ENCODE measurements at regions not wholly inside any gene's neighbourhood (a gene's known extent, or its start where the extent isn't known, plus 50 kb on each side); places are given as distances from the start of the nearest gene placed in this dataset.
"Not testable (repeated sequence)": the region's sequence is repeated elsewhere in the genome, so short reads cannot be mapped to it uniquely, and the experiment has no call there.

DNA sequence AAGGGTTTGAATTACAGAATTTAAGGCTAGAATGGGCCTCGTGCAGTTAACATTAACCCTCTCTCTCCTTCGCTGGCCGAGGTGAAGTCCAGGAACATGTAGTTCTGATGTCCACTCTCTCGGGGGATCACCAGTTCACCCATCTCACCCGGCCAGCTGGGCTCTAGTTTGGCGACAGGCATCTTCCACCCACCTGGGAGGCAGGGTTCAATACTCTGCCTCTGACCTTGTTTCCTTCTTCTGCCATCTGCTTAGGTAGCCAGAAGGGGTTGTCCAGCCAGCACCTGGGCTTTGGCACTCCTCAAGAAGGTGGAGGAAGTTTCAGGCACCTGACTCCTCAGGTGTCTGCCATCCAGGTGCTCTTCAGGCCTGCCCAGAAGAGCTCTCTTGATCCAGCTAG lies 2857.8 kb downstream of the RPIA start:
- H3K27me3 Mint-ChIP-seq; H3K27ac Mint-ChIP-seq; H3K36me3 Mint-ChIP-seq; POLR2A ChIA-PET; H3K4me3 Mint-ChIP-seq; intact Hi-C loops (cut with micrococcal nuclease); H3K4me1 Mint-ChIP-seq (ENCODE audit: low read depth); DNase-seq; CTCF ChIA-PET; H3K9me3 Mint-ChIP-seq: not testable (repeated sequence)

GRCh38 chr2:91558234-91558633 lies 2866.8 kb downstream of the RPIA start:
- intact Hi-C loops (cut with micrococcal nuclease); POLR2A ChIA-PET; H3K4me1 Mint-ChIP-seq (ENCODE audit: low read depth); CTCF ChIA-PET; DNase-seq; H3K27ac Mint-ChIP-seq; H3K27me3 Mint-ChIP-seq; H3K36me3 Mint-ChIP-seq; H3K4me3 Mint-ChIP-seq: not testable (repeated sequence)
- peaks cover 17% of the 10 kb centered on the region for H3K9me3 Mint-ChIP-seq

DNA sequence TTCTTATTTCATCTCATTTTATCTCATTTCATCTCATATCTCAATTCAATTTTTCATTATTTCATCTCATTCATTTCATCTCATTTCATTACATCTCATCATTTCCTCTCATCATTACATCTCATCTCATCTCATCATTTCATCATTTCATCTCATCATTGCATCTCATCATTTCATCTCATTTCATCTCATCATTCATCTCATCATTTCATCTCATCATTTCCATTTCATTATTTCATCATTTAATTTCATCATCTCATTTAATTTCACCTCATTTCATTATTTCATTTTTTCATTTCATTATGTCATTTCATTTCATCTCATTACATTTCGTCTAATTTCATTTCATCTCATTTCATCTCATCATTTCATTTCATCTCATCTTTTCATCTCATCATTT lies 2867.8 kb downstream of the RPIA start:
- peaks cover 17% of the 10 kb centered on the region for H3K9me3 Mint-ChIP-seq
- H3K4me3 Mint-ChIP-seq; DNase-seq; POLR2A ChIA-PET; H3K27me3 Mint-ChIP-seq; H3K4me1 Mint-ChIP-seq (ENCODE audit: low read depth); intact Hi-C loops (cut with micrococcal nuclease); CTCF ChIA-PET; H3K27ac Mint-ChIP-seq; H3K36me3 Mint-ChIP-seq: not testable (repeated sequence)

DNA sequence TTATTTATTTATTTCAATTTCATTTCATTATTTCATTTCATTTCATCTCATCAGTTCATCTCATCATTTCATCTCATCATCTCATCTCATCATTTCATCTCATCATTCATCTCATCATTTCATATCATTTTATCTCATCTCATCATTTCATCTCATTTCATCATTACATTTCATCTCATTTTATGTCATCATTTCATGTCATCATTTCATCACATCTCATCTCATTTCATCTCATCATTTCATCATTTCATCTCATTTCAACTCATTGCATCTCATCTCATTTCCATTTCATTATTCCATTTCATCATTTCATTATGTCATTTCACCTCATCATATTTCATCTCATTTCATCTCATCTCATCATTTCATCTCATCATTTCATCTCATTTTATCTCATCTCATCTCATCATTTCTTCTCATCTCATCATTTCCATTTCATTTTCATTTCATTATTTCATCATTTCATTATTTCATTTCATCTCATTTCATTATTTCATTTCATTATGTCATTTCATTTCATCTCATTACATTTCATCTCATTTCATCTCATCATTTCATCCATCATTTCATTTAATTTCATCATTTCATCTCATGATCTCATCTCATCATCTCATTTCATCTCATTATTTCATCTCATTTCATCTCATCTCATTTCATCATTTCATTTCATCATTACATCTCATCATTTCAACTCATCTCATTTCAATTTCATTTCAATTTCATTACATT lies 2868.6 kb downstream of the RPIA start:
- not testable (repeated sequence) for H3K27ac Mint-ChIP-seq

DNA sequence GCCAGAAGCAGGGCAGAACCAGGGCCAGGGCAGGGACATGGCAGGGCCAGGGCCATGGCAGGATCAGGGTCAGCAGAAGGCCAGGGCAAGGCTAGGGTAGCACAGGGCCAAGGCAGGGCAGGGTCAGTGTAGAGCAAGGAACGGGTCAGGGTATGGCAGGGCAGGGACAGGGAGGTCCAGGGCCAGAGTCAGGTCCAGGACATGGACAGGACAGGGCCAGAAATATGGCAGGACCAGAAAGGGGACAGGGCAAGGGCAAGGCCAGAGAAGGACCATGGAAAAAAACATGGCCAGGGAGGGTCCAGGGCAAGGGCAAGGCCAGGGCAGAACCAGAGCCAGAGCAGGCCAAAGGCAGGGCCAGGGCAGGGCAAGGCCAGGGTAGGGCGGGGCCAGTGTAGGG lies 2870.7 kb downstream of the RPIA start:
- DNase-seq; H3K4me3 Mint-ChIP-seq; POLR2A ChIA-PET; H3K36me3 Mint-ChIP-seq; H3K4me1 Mint-ChIP-seq (ENCODE audit: low read depth); CTCF ChIA-PET; H3K27me3 Mint-ChIP-seq; H3K27ac Mint-ChIP-seq; intact Hi-C loops (cut with micrococcal nuclease): not testable (repeated sequence)
- peaks cover 17% of the 10 kb centered on the region for H3K9me3 Mint-ChIP-seq

More for the DNA sequence above, 2868.6 kb downstream of the RPIA start:
- H3K27me3 Mint-ChIP-seq; POLR2A ChIA-PET; H3K36me3 Mint-ChIP-seq; H3K4me1 Mint-ChIP-seq (ENCODE audit: low read depth); DNase-seq; intact Hi-C loops (cut with micrococcal nuclease); CTCF ChIA-PET; H3K4me3 Mint-ChIP-seq: not testable (repeated sequence)
- peaks cover 17% of the 10 kb centered on the region for H3K9me3 Mint-ChIP-seq

GRCh38 chr2:91564700-91565099 lies 2873.2 kb downstream of the RPIA start:
- H3K4me1 Mint-ChIP-seq (ENCODE audit: low read depth); H3K27ac Mint-ChIP-seq; H3K27me3 Mint-ChIP-seq; intact Hi-C loops (cut with micrococcal nuclease); CTCF ChIA-PET; H3K4me3 Mint-ChIP-seq; H3K36me3 Mint-ChIP-seq; POLR2A ChIA-PET; H3K9me3 Mint-ChIP-seq; DNase-seq: not testable (repeated sequence)

- H3K27me3 Mint-ChIP-seq; H3K9me3 Mint-ChIP-seq; H3K4me3 Mint-ChIP-seq; intact Hi-C loops (cut with micrococcal nuclease); CTCF ChIA-PET; DNase-seq; H3K27ac Mint-ChIP-seq; H3K4me1 Mint-ChIP-seq (ENCODE audit: low read depth); H3K36me3 Mint-ChIP-seq; POLR2A ChIA-PET: not testable (repeated sequence)
These were observed 2874.4 kb downstream of the RPIA start for GRCh38 chr2:91565689-91566430.

DNA sequence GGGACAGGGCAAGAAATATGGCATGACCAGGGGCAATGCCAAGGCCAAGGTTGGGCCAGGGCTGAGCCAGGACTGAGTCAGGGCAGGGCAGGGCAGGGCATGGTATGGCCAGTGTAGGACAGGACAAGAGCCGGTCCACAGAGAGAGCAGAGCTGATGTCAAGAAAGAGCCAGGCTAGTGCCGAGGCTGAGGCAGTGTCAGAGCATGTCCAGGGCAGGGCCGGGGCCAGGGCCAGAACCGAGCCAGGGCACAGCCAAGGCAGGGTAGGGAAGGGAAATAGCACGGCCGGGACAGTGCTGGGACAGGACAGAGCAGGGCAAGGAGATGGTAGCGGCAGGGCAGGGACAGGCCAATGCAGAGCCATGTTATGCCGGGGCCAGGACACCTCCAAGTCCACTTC lies 2875.1 kb downstream of the RPIA start:
- intact Hi-C loops (cut with micrococcal nuclease); H3K36me3 Mint-ChIP-seq; H3K27ac Mint-ChIP-seq; H3K4me1 Mint-ChIP-seq (ENCODE audit: low read depth); H3K27me3 Mint-ChIP-seq; H3K4me3 Mint-ChIP-seq; H3K9me3 Mint-ChIP-seq; DNase-seq; POLR2A ChIA-PET; CTCF ChIA-PET: not testable (repeated sequence)

- H3K4me1 Mint-ChIP-seq (ENCODE audit: low read depth); DNase-seq; H3K4me3 Mint-ChIP-seq; intact Hi-C loops (cut with micrococcal nuclease); H3K9me3 Mint-ChIP-seq; H3K36me3 Mint-ChIP-seq; H3K27ac Mint-ChIP-seq; CTCF ChIA-PET; POLR2A ChIA-PET; H3K27me3 Mint-ChIP-seq: not testable (repeated sequence)
These were observed 2876.3 kb downstream of the RPIA start for GRCh38 chr2:91567546-91568335.

DNA sequence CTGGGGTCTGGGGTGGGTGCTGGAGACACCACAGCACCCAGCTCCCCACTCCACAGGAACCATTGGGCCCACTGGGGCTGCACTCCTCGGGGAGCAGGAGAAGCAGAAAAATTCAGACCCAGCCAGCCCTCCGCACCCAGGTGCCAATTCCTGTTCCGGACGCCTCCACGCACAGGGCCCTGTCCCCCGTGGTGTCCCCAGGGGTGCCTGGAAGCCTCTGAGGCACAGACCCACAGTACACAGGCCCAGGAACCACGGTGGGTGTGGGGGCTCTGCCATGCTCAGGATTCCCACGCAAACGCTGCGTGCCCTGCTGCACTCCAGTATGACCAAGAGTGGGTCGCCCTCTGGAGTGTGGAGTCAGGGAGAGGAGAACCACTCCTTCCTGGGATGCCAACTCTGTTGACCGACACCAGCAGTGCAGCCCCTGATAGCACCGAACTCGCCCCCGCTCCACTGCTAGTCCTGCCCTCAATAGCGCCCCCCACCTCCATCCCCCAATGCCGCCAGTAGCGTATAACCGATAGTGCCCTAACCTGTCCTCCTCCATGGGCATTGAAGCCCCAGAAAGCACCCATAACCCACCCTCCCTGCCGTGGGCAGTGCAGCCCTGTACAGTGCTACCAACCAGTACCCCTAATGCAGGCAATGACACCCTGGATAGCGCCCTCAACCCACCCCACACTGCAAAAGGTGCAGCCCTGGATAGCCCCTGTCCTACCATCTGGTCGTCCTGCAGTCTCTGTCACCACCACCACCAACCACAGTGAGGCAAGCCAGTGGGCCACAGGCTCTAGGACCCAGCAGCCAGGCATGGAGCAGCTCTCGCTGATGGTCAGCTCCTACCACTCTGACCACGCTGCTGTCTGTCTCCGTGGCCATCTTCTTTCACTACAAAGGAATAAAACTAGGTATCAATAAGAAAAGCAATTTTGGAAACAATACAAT lies 2877.2 kb downstream of the RPIA start:
- H3K36me3 Mint-ChIP-seq; H3K9me3 Mint-ChIP-seq; intact Hi-C loops (cut with micrococcal nuclease); POLR2A ChIA-PET; DNase-seq; H3K27ac Mint-ChIP-seq; H3K4me3 Mint-ChIP-seq; H3K27me3 Mint-ChIP-seq; H3K4me1 Mint-ChIP-seq (ENCODE audit: low read depth); CTCF ChIA-PET: not testable (repeated sequence)

GRCh38 chr2:91571239-91571923 lies 2879.9 kb downstream of the RPIA start:
- H3K36me3 Mint-ChIP-seq; H3K4me1 Mint-ChIP-seq (ENCODE audit: low read depth); CTCF ChIA-PET; POLR2A ChIA-PET; H3K27ac Mint-ChIP-seq; H3K4me3 Mint-ChIP-seq; H3K9me3 Mint-ChIP-seq; DNase-seq; intact Hi-C loops (cut with micrococcal nuclease); H3K27me3 Mint-ChIP-seq: not testable (repeated sequence)

All from activated CD4-positive, alpha-beta memory T cell treated with anti-CD3 and anti-CD28 coated beads for 36 hours (primary cell).